Gastrocnemius medialis (tissue), 4 donors: ENCODE measurements at regions not wholly inside any gene's neighbourhood (a gene's known extent, or its start where the extent isn't known, plus 50 kb on each side); places are given as distances from the start of the nearest gene placed in this dataset.

Experiments used
- POLR2A ChIP-seq, 2 donors: fragments of 450-650 bp; IDR thresholded peaks; one replicate each; pipeline ENCODE4 v1.6.1; 2017; ENCODE audit warnings: antibody characterized with exemption in 2 of 2, mild to moderate bottlenecking in 2 of 2, moderate library complexity in 2 of 2
- TF ChIP-seq, protein P1 (sequence below), 5 experiments: fragments of 450-650 bp in 3 of 5; fragments of 200-600 bp in 2 of 5; sonication (generic) in 2 of 5; IDR thresholded peaks in 4 of 5; conservative IDR thresholded peaks in 1 of 5; 1 replicate in 4 of 5; 2 replicates in 1 of 5; pipeline ENCODE4 v1.5.1; 2016 to 2019; ENCODE audit warnings: antibody characterized with exemption in 5 of 5, mild to moderate bottlenecking in 3 of 5, moderate library complexity in 3 of 5

DNA sequence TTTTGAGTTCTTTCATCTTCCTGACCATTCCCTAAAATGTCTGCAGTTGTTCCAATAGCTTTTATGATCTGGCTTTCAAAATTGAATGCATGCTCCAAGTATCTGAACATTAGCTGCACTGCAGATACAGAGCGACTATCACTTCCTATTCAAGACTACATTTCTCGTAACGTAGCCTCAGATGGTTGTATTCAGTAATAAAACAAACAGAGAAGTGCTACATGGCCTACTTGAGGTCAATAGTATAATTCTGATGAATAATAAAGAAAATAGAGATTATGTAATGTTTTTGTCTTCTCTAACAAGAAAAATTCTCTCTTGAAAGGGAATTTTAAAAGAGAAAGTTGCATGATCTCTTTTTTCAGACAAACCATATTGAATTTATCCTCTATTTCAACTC, 333.9 kb upstream of the IRAK1BP1 start:
- no peak for TF ChIP-seq POLR2A (IDR thresholded peaks at IDR 0.05)
- TF ChIP-seq, protein P1, sequence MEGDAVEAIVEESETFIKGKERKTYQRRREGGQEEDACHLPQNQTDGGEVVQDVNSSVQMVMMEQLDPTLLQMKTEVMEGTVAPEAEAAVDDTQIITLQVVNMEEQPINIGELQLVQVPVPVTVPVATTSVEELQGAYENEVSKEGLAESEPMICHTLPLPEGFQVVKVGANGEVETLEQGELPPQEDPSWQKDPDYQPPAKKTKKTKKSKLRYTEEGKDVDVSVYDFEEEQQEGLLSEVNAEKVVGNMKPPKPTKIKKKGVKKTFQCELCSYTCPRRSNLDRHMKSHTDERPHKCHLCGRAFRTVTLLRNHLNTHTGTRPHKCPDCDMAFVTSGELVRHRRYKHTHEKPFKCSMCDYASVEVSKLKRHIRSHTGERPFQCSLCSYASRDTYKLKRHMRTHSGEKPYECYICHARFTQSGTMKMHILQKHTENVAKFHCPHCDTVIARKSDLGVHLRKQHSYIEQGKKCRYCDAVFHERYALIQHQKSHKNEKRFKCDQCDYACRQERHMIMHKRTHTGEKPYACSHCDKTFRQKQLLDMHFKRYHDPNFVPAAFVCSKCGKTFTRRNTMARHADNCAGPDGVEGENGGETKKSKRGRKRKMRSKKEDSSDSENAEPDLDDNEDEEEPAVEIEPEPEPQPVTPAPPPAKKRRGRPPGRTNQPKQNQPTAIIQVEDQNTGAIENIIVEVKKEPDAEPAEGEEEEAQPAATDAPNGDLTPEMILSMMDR (IDR thresholded peaks at IDR 0.05 in 4 of 5, conservative IDR thresholded peaks at IDR 0.05 in 1 of 5), result no peak
